ENCODE measurements at regions not wholly inside any gene's neighbourhood (a gene's known extent, or its start where the extent isn't known, plus 50 kb on each side); places are given as distances from the start of the nearest gene placed in this dataset.
"Not testable (repeated sequence)": the region's sequence is repeated elsewhere in the genome, so short reads cannot be mapped to it uniquely, and the experiment has no call there.

DNA sequence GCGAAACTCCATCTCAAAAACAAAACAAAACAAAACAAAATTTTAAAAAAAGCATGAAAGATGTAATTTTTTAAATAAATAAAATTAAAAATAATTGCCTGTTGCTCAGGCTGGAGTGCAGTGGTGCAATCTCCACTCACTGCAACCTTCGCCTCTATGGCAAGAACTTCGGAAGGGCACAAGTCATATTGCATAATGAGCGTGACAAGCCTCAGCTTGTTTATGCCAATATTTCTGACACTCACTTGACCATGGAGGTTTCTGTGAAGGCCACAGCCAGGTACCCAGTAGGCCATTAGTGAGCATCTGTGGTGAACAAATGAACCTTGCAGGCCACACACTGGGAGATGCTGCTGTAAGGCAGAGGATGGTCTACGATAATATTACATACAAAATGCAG, 106.1 kb upstream of the KMT2C start:
- DNase-seq, result no peak

- DNase-seq, result not testable (repeated sequence)
These were observed 103.3 kb upstream of the KMT2C start for GRCh38 chr7:152539190-152539495.

GRCh38 chr7:152538346-152539189, 102.8 kb upstream of the KMT2C start:
- DNase-seq, result not testable (repeated sequence)

DNA sequence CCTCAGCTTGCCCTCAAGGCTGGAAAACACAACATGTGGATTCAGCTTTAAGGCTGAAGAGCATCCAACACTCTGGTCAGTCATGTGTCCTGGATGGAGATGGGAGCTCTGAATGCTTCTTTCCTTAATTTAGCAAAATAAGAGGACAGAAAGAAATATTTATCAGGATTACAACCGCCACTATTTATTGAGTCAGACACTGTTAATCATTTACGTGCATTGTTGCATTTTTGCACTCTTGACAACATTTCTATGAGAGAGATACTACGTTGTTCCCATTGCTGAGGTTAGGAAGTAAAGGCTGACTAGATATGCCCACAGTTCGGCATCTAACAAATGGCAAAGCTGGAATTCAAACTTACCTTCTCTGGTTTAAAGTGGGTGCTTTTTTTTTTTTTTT, 101.8 kb upstream of the KMT2C start:
- DNase-seq, result no peak

- DNase-seq, result no peak
These were observed 92.8 kb upstream of the KMT2C start for GRCh38 chr7:152528612-152529011.

GRCh38 chr7:152527610-152528032, 91.8 kb upstream of the KMT2C start:
- DNase-seq, result no peak

- no peak for DNase-seq
These were observed 88.1 kb upstream of the KMT2C start for GRCh38 chr7:152523916-152524315.

DNA sequence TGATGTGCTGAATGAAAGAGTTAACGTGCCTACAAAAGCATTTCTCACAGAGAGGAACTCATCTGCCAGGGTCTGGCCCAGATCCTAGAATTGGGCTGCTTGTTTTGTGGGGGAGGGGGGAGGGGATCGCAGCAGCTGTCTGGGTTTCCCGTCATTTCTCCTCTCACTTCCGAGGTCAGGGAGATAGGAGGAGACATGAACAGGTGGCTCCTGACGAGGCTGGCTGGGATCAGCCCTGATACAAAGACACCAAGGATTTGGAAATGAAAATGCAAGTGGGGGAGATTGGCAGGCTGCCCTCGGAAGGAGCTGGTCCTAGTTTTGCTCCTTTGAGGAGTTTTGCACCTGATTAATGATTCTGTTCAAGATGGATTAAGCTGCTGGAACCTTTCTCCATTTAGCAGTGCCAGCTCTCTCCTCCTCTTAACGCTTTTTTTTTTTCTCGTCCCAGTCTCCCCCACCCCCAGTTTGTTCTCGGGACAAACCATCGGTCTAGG, 86.8 kb upstream of the KMT2C start:
- no peak for DNase-seq

DNA sequence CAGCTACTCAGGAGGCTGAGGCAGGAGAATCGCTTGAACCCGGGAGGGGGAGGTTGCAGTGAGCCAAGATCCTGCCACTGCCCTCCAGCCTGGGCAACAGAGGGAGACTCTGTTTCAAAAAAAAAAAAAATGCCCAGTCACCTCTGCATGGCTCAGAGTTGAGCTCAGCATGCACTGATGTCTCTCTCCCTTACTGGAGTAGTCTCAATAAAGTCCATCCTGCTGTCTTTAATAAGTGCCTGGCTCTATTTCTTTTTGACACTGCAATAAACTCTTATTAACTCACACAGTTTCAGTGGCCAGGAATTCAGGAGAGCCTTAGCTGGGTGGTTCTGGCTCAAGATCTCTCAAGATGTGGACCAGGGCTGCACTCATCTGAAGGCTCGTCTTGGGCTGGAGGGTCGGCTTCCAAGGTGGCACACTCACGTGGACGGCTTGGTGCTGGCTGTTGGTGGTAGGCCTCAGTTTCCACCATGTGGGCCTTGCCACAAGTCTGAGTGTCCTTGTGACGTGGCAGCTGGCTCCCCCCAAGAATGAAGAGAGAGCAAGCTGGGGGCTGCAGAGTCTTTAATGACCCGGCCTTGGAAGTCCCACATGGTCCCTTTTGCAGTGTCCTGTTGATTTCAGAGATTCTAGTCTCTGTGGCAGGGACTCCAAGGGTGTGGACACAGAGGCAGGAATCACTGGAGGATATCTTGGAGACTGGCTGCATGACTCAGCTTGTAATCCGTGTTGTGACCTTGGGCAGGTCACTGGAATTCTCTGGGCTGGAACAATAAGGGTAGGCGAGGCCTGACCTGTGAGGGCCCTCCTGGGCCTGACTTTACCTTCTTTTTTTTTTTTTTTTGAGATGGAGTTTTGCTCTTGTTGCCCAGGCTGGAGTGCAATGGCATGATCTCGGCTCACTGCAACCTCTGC, 85.9 kb upstream of the KMT2C start:
- DNase-seq, result no peak

- DNase-seq, result no peak
These were observed 85.1 kb upstream of the KMT2C start for GRCh38 chr7:152520861-152521302.

DNA sequence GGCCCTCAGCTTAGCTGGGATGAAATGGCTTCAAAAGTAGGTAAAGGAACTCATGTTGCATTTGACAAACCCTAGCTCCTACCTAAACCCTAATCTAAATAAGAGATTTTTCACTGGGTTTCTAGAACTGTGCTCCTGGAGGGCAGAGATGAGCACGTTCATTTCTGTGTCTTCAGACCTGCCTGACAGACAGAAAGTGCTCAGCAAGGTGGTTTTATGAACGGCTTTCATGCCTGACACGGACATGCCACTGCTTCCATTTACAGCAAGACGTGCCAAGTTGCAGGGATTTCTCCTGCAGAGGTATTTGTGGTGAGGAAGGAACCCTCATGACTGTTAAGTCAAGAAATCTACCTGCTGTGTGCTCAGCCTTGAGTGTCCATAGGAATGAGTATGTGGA, 83.5 kb upstream of the KMT2C start:
- no peak for DNase-seq

- no peak for DNase-seq
These were observed 80.4 kb upstream of the KMT2C start for GRCh38 chr7:152516216-152516615.

- DNase-seq, result not testable (repeated sequence)
These were observed 79.6 kb upstream of the KMT2C start for GRCh38 chr7:152515266-152515950.

GRCh38 chr7:152514771-152515105, 78.9 kb upstream of the KMT2C start:
- DNase-seq, result no peak

- no peak for DNase-seq
These were observed 78.3 kb upstream of the KMT2C start for GRCh38 chr7:152513861-152514770.

DNA sequence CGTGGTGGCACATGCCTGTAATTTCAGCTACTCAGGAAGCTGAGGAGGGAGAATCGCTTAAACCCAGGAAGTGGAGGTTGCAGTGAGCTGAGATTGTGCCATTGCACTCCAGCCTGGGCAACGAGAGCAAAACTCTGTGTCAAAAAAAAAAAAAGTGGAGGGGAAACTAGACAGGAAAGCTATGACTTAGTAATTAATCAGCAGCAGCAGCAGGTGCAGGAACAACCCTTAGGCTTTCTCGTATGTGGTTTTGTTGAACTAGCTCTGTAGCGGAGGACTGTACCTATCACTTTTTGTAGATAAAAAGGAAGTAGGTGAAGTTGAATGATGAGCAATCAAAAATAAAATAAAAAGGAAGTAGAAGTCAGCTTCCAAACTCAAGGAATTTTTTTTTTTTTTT, 76.9 kb upstream of the KMT2C start:
- no peak for DNase-seq

DNA sequence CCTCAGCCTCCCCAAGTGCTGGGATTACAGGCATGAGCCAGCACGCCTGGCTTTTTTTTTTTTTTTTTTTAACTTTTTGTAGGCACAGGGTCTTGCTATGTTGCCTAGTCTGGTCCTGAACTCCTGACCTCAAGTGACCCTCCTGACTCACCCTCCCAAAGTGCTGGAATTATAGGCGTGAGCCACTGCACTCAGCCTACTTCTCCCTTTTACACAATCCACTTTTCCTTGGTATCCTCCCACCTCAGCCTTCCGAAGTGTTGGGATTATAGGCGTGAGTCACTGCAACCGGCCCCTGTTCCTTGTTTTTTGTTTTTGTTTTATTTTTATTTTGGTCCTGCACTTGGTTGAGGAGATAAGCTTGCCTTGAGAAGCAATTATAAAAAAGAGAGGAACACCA, 75.9 kb upstream of the KMT2C start:
- no peak for DNase-seq

- no peak for DNase-seq
These were observed 72.9 kb upstream of the KMT2C start for GRCh38 chr7:152508701-152509100.

GRCh38 chr7:152505606-152506005, 69.8 kb upstream of the KMT2C start:
- no peak for DNase-seq

DNA sequence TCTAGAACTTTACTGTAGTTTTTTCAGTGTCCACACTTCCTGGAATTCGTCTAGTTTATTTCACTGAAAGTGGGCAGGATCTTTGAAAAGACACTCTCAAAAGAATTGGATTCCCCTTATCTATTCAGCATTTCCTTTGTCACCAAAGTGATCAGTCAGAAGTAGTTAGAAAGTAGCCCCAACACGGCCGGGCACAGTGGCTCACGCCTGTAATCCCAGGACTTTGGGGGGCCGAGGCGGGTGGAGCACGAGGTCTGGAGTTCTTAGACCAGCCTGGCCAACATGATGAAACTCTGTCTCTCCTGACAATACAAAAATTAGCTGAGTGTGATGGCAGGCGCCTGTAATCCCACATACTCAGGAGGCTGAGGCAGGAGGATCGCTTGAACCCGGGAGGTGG, 69.0 kb upstream of the KMT2C start:
- DNase-seq, result no peak

- no peak for DNase-seq
These were observed 68.6 kb upstream of the KMT2C start for GRCh38 chr7:152504367-152504766.
